HuH-7 (cell line): ENCODE measurements at regions not wholly inside any gene's neighbourhood (a gene's known extent, or its start where the extent isn't known, plus 50 kb on each side); places are given as distances from the start of the nearest gene placed in this dataset.

ENCODE experiments used
- DNase-seq: peaks from one replicate; pipeline ENCODE4 v3.0.0; 2011; ENCODE audit warnings: low spot score

DNA sequence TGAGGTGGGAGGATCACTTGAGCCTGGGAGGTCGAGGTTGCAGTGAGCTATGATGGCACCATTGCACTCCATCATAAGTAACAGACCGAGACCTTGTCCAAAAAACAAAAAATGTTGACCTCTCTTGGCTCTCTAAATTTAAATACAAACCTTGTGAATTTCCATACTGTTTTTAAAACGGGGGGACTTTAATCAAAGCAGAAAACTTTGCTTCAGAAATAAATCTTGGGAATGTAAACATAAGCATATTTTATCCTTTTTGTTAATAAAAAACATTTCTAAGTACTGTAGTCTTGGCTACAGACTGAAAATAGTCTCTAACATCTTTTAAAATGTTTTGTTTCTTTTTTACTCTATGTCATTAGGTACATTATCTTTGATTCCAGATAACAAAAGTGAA lies 130.7 kb upstream of the RASSF8 start:
- DNase-seq: no peak

DNA sequence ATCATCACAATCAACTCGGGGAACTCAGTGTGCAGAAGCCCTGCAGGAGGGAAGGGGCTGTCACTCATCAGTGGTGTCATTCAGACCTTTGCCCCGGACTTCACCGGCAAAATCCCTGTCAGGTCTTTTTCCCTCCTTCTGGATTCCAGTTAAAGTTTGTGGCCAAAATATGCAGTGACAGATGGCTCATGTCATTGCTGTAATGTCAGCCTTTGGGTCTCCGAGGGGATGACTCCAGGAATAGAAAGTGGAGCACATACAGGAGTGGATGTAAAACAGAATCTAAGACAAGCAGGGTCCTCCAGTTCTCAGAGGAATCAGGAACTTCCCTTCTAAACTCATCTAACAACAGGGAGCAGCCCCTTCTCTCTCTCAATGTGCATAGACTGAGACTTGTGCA lies 130.3 kb upstream of the RASSF8 start:
- peak; percentile 20 for DNase-seq

DNA sequence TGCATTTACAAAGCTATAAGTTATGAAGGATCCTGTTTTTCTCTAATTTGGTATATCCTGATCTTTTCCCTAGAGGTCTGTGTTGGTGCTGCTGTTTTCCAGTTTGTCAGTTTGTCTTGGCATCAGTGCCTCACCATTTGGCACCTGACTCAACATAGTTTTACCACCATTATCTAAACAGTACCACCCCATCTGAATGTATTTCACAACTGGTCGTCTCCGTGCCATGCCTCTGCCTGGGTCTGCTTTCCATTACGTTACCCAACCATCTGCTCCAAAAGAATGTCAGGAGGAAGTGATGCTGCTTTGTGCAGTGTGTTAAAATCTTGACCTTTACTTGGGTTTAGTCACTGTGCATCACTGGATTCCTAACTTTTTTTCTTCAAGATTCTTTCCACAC lies 129.3 kb upstream of the RASSF8 start:
- no peak for DNase-seq

DNA sequence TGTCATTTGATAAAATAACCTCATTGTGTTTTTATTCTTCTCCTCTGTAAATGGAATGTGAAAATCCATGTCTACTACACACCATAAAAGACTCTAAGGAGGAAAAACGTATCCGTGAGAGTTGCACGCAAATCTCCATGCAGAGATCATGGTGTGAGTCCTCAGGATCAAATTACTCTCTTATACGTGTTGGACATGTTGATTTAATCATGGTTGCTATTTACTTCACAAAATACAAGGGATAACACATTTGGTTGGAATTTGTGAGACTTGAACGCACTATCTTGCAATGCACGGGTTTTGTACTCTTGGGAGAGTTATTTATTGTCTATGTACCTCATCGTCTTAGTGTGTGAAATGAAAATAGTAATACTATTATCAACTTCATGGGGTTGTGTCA lies 128.0 kb upstream of the RASSF8 start:
- DNase-seq: no peak

DNA sequence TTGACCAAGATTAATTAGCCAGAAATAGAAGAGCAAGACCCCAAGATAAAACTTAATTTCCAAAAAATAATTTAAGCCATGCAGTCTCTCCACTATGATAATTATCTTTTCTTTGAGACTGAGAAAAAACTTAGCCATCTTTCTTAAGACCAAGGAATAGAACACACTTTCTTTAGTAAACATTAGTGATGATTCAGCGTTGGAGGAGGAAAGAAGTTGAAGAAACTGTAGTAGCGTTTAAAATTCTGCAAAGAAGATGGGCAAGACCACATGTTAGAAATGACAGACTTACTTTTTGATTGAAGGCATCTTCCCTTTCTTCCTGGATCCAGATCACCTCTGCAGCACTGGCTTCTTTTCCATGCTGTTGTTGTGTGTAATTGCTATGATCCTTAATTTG lies 124.8 kb upstream of the RASSF8 start:
- no peak for DNase-seq

DNA sequence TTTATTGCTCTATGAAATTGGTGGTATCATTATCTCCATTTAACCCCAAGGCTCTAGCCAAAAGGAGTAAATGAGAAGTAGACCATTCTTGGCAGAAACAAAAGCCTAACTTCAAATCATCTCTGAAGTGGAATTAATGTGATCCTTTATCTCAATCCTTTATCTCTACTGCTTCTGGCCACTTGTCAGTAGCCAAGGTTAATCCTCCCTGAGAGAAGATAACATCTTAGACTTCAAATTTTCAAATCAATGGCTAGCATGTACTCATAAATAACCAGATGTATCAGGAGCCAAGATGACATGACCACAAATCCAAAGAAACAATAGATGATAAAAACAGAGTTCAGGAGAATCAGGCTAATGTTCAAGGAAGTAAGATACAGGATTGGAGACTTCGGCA lies 123.1 kb upstream of the RASSF8 start:
- DNase-seq: no peak

DNA sequence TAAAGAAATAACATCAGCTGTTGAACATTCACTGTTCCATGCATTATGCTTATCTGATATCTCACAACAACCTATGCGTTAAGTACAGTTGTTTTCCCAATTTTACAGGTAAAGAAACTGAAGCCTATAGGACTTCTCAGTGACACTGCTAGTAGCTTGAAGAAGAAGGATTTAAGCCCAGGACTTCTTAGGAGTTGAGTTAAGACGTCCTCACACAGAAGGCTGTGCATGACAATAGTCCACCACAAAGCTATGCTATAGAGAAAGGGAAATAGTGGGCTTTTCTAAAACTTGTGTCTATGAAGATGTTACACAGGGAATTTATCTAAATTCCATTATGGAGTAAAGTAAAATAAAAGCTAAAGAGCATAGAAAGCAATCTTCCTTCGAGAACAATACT lies 120.5 kb upstream of the RASSF8 start:
- DNase-seq: no peak

DNA sequence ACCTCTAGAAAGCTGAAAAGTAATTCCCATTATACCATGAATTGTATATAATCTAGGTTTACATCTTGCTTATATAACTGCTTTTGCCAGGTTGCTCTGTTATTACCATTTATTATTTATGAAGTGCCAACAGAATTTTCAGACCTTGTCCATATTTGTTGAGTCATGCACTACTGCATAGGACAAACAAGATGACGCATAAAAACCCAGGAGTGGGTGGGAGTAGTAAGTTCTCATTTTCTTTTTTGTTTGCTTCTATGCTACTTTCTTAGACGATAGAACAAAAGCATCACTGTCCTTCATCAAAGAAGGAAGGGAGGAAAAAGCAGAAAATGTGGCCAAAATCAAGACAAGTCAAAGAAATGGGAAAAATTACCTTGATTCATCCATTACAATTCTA lies 119.0 kb upstream of the RASSF8 start:
- DNase-seq: no peak

DNA sequence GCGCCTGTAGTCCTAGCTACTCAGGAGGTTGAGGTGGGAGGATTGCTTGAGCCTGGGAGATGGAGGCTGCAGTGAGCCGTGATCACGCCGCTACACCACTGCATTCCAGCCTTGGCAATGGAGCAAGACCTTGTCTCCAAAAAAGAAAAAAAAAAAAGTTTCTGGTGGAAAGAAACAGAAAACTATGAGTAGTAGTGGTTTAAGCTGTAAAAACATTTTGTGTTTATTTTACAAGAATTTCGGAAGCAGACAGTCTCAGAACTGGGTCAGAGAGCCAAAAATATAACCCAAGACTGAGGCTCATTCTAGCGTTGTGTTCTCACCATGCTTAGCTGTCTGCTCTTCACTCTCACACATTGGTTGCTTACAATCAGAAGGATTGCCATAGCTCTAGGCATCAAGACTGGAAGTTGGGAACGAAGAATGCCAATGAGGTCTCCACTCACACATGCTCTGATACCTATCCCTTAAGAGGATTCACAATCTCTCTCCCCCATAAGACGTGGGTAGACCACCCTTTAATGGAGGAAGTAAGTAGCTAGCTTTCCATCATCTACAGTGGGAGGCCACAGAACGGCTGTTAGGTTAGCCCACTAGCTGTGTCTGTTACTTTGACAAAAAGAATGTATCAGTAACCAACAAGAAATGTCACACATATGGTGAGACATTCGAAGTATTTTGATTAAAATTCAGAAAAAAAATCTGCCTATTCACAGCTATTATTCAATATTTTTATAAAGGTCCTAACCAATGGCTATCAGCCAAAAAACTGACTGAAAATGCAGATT lies 117.6 kb upstream of the RASSF8 start:
- no peak for DNase-seq

DNA sequence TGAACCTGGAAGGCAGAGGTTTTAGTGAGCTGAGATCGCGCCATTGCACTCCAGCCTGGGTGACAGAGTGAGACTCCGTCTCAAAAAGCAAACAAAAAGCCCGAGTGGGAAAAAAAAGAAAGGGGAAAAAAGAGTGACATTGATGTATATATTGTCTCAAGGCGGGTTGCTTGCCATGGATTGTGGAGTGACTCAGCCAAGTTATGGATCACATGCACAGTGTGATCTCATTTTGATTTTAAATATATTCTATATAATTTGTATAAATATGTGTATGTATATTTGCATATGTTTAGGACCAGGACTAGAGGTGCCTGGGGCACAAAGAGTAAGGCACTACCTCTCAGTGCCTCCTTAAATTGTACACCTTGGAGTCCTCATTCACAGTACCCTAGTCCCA lies 116.2 kb upstream of the RASSF8 start:
- DNase-seq: no peak

DNA sequence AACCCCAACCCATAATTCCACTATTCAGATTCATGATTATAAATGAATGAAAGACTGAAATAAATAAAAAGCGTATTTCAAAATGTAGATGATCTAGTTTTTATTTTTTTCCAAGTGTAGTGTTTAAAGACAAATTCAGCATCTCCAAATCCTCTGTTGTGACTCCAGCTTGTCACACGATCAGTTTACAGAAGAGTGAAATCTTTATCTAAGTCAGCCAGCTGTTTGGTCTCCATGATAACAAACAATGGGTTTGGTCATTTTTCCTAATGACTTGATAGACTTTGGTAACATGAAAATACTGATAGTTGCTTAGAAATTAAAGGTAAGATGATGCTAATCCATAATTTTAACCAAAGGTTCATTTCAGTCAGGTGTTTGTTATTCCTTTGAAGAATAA lies 114.5 kb upstream of the RASSF8 start:
- DNase-seq: no peak

DNA sequence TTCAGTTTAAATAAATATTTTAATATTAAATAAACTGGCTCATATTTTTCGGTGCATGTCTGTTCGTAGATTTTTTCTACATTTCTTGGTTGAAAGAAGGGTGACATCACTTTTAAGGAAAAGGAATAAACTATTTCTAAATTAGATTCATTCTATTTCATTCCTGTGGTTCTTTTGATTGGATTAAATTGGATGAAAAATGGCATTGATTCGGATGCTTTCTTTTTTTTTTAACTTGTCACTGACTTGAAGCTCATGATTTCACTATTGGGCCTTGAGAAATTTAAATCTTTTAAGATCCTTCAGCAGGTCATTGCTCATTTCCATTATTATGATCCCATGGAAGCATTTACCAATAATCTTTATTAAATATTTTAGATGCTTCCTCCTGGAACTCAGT lies 113.1 kb upstream of the RASSF8 start:
- no peak for DNase-seq

DNA sequence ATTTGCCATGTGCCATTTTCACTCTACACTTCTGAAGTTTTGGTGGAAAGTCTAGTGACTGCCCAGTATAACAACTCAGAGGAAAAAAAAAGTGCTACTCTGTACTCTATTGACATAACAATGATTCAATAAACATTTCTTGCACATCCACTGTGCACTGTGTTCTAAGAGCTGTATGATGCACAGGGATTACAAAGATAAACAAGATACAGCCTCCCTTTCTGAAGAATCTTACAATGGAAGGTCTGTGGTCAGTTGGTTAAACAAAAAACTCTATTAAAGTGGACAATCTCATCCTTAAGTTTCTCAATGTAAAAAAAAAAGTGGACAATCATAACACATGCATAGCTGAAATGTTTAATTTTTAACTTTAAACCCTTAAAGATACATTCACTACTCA lies 105.7 kb upstream of the RASSF8 start:
- DNase-seq: no peak

DNA sequence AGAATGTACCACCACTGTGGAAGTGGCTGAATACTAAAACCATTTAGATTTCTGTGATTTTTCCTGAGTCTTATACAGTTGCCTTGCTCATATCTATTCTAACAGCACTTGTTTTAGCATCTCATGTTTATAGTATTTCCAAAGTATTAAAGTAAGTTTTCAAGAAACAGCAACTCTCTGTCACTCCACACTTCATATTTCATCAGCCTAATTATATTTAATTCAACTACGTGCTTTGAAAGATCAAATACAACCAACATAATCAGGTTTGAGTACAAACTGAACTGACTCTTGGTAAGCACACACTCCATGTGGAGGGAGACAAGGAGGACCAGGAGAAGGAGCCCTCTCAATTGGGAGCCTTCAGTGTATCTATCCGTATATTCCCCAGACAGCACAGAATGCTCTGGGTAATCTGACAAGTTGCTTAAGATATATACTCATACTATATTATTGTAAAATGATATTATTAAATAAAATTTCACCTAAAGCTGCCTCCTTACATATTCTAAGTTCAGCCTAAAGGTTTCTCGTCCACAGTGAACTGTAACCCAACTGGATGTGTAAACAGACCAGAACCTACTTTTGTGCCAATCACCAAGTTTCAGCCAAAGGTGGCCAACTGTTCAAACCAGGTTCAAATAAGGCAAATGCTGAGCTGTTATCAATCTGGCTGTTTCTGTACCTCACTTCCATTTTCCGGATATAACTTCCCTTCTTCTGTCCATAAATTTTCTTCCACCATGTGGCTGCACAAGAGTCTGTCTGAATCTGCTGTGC lies 105.0 kb upstream of the RASSF8 start:
- DNase-seq: no peak

DNA sequence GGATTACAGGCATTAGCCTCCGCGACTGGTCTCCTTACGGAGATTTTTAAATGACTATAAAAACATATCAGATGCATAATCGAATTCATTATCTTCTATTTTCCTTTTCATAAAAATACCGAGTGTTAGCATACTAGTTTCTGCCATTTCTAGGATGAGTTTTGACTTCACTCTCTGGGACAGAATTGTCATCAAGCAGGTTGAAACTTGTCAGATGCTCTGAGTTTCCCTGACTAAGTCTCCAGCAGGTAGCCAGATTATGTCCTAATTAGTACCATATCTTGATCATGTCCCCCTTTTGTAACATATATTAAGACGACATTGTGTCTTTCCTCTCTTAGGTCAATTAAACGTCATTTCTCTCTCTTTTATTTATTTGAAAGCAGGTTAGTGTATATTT lies 103.5 kb upstream of the RASSF8 start:
- no peak for DNase-seq

DNA sequence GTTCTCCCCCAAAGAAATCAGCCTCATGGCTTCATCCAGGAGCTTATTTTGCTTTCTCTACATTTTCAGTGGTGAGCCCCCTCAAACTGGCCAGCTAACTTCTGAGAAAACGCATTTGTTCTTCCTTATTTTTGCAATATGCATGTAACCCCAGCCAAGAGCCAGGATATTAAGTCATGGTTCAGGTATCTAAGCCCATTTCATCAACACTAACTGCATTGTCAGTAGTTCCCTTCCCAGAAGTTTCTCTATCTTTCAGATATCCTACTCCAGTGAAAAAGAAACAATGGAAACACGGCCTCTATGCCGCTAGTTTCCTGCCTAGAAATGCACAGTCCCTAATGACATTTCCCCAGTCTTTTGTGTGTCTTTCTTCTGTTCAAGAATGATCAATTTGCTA lies 102.8 kb upstream of the RASSF8 start:
- no peak for DNase-seq

DNA sequence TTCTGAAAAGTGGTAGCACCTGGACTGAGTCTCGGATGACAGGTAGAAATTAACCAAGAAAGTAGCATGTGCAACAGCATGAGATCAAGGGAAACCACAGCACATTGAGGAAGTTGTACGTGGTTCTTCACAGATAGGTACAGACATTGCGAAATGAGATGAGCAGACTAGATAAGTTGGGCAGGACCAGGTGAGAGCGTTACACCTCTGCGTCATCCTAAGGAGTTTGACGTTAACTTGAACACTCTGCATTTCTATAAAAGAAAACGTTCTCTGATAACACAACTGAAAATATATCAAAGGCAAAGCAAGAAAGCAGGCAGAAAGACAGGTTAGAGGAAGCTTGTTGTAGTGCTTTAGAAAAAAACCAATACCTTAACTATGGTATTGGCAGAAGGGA lies 98.5 kb upstream of the RASSF8 start:
- no peak for DNase-seq

DNA sequence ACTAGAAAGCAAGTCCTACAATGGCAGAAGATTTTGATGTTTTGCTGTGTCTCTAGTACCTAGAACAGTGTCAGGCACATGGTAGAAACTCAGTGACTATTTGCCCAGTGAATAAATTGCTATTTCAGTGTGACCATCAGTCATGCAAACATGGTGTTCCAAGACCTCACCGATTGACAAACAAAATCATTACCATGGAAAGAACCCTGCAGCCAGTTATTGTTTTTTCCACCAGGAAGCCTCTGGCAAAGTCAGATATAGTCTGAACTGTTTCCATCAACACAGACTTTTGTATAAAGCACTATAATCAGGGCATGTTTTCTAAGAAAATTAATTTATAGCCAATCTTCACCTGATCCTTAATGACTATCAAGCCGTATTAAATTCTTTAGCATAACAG lies 97.3 kb upstream of the RASSF8 start:
- no peak for DNase-seq

DNA sequence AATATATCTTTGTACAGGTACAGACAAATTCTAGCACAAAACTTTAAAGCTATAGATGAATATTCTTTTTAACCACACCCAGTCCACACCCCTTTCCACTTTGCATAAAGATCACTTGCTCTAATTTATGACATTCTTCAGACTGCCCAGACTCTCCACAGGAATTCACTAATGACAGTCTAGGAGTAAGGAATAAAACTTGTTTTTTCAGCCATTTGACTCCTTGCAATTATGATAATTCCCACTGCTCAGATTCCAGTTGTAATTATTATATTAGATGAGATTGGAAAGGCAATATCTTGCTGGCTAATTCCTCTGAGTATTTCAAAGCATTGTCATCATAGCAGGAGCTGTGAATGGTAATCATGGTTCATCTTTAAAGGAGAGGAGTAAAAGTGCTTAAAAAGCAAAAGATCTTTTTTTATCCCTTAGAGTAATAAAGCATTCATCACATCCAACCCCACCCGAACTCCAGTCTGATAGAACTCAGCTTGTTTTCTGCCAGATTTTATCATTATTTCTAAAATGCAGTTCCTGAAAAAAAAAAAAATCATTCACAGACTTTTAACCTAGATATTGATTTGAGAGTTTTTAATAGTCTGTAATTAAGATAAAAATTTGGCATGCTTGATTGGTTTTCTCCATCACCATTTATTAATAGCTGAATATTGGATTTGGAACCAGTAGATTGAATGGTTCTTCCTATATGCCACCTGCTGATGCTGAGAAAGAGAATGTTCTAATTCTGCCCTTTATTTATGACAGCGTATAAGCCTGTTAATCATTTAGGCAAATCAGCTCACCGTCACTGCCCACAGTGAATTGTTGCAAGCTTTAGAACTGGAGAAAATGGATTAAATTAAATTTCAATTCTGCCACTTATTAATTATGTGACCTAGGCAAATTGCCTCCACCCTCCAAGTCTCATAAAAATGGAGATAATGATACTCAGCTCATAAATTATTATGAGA lies 93.9 kb upstream of the RASSF8 start:
- no peak for DNase-seq

DNA sequence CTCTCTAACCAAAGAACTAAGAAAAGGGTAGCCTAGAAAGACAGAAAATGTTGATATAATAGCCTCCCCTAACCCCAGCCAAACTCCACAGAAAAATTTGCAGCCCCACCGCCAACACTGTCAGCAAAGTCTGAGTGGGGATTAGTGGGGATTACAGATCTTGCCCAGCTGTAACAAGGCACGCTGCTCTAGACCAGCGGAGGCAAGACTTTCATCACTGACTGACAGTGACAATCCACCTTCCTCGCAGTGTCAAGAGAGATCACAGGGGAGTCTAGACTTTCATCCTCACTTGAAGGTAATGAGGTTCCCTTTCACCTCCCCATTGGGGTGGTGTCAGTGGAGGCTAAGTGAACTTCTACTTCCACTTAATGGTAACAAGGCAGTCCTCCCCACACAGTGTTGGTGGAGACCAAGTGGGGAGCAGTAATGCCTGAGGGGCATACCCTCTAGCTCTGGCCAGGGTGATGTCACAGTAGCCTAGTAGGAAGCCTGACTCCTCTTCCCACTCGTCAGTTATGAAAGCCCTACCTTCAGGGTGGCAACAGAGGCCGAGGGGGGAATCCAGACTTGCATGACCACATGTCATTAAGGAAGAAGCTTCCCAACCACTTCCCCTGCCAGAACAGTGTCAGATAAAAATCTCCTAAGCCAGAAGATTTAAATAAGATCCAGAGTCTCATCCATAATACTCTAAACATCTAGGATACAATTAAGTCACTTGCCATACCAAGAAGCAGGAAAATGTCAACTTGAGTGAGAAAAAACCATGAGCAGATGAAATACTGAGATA lies 91.7 kb upstream of the RASSF8 start:
- DNase-seq: no peak

DNA sequence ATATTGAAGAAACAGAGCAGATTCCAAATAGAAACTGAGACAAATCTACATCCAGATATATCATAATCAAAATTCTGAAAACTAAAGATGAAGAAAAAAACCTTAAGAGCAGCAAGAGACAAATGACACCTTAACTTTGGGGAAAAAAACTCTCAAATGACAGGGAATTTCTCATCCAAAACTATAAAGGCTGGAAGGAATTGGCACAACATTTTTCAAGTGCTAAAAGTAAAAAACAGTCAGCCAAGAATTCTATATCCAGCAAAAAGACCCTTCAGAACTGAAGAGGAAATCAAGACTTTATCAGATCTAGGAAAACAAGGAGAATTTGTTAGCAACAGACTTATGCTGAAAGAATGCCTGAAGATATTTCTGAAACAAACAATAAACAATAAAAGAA lies 90.3 kb upstream of the RASSF8 start:
- DNase-seq: no peak

DNA sequence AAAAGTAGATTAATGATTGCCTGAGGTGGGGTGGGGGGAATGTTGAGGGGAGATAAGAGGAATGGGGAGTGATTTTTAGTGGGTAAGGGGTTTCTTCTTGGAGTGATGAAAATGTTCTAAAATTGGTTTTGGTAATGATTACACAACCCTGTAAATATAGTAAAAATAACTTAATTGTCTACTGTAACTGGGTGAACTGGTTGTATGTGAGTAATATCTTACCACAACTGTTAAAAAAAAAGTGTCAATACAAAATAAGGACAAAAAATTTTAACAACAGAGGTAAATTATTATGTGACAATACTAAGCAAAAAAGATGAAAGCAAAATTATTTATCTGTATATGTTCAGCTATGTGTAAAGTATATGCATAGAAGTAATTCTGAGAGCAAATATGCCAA lies 86.3 kb upstream of the RASSF8 start:
- DNase-seq: no peak
